Testis (tissue), 2 donors: ENCODE measurements at regions not wholly inside any gene's neighbourhood (a gene's known extent, or its start where the extent isn't known, plus 50 kb on each side); places are given as distances from the start of the nearest gene placed in this dataset.

Experiments
- DNase-seq: peaks from one replicate; pipeline ENCODE4 v3.0.0-alpha.2; 2019
- H3K27ac ChIP-seq, 2 donors: fragments of 200-600 bp; sonication (generic); one replicate each; pipeline ENCODE4 v1.5.1; 2019
- H3K27me3 ChIP-seq: fragments of 200-600 bp; sonication (generic); one replicate; pipeline ENCODE4 v1.5.1; 2019
- H3K36me3 ChIP-seq: fragments of 200-600 bp; sonication (generic); one replicate; pipeline ENCODE4 v1.5.1; 2017; ENCODE audit warnings: low read depth; ENCODE audit errors: missing control alignments
- H3K4me1 ChIP-seq: fragments of 200-600 bp; sonication (generic); one replicate; pipeline ENCODE4 v1.5.1; 2019
- H3K4me3 ChIP-seq, 2 donors: fragments of 200-600 bp; sonication (generic); one replicate each; pipeline ENCODE4 v1.5.1; 2017 to 2019
- H3K9me3 ChIP-seq: fragments of 200-600 bp; sonication (generic); one replicate; pipeline ENCODE4 v1.5.1; 2017
- CTCF ChIP-seq, 3 experiments: fragments of 450-650 bp in 2 of 3; fragments of 200-600 bp in 1 of 3; sonication (generic) in 1 of 3; IDR thresholded peaks; one replicate each; pipeline ENCODE4 v1.5.1; 2016 to 2019; ENCODE audit warnings: antibody characterized with exemption in 3 of 3, mild to moderate bottlenecking in 2 of 3, moderate library complexity in 1 of 3
- POLR2A ChIP-seq: fragments of 450-650 bp; IDR thresholded peaks from one replicate; pipeline ENCODE4 v1.6.1; 2017; ENCODE audit warnings: antibody characterized with exemption, mild to moderate bottlenecking, moderate library complexity
- WGBS, 2 donors: methylation state at CpG; one replicate each; pipeline ENCODE4 v1.1.5; 2018; 5-methylcytosine and 5-hydroxymethylcytosine counted together
- intact Hi-C: fragments of 100-400 bp; cut with DNase I; formaldehyde crosslinking; loops from one replicate; pipeline ENCODE4 v1.15.1; 2023; ENCODE audit warnings: low total_unique reads

- intact Hi-C loops = no loop called here
Measured at GRCh38 chr20:48406498-48406897, 421.3 kb downstream of the PREX1 start.

GRCh38 chr20:48405909-48406308 is 421.9 kb downstream of the PREX1 start:
- no peak for TF ChIP-seq POLR2A
- TF ChIP-seq CTCF (IDR thresholded peaks at IDR 0.05) = no peak
- DNase-seq = no peak
- H3K4me3 ChIP-seq = no peak overlapping the region
- no peaks in the 10 kb centered on the region for H3K4me1 ChIP-seq
- no peaks in the 10 kb centered on the region for H3K36me3 ChIP-seq
- no peaks in the 10 kb centered on the region for H3K27me3 ChIP-seq
- no peak overlapping the region for H3K27ac ChIP-seq
- intact Hi-C loops = no loop called here
- WGBS, 2 donors = 75 to 77% methylated on average over 6 to 13 of the region's 13 CpGs
- H3K9me3 ChIP-seq = no peaks in the 10 kb centered on the region

More at GRCh38 chr20:48406498-48406897, 421.3 kb downstream of the PREX1 start:
- Histone ChIP-seq H3K9me3 (no peaks in the 10 kb centered on the region), H3K27ac (no peak overlapping the region), H3K4me1 (no peaks in the 10 kb centered on the region), H3K36me3 (no peaks in the 10 kb centered on the region), H3K27me3 (no peaks in the 10 kb centered on the region), H3K4me3 (no peak overlapping the region)
- no peak for DNase-seq
- TF ChIP-seq CTCF (IDR thresholded peaks at IDR 0.05) (no peak), POLR2A (no peak)
- WGBS, 2 donors = 86 to 88% methylated on average over 4 of the region's 4 CpGs

GRCh38 chr20:48404598-48404997 is 423.2 kb downstream of the PREX1 start:
- H3K27ac ChIP-seq = no peak overlapping the region
- H3K9me3 ChIP-seq = no peaks in the 10 kb centered on the region
- no peak for DNase-seq
- 81 to 93% methylated on average over 5 of the region's 5 CpGs for WGBS, 2 donors
- intact Hi-C loops = no loop called here
- H3K27me3 ChIP-seq = no peaks in the 10 kb centered on the region
- TF ChIP-seq CTCF (IDR thresholded peaks at IDR 0.05) (peak in 1 of 3 experiments; percentile 27), POLR2A (no peak)
- H3K4me1 ChIP-seq = no peaks in the 10 kb centered on the region
- H3K4me3 ChIP-seq = no peak overlapping the region
- no peaks in the 10 kb centered on the region for H3K36me3 ChIP-seq

- H3K27me3 ChIP-seq = no peaks in the 10 kb centered on the region
- no peaks in the 10 kb centered on the region for H3K9me3 ChIP-seq
- H3K4me3 ChIP-seq = no peak overlapping the region
- WGBS, 2 donors = 67 to 91% methylated on average over 6 to 7 of the region's 7 CpGs
- no peak overlapping the region for H3K27ac ChIP-seq
- H3K4me1 ChIP-seq = no peaks in the 10 kb centered on the region
- no peak for DNase-seq
- H3K36me3 ChIP-seq = no peaks in the 10 kb centered on the region
- intact Hi-C loops = no loop called here
- TF ChIP-seq CTCF (IDR thresholded peaks at IDR 0.05) (no peak), POLR2A (no peak)
Measured at GRCh38 chr20:48403167-48403761, 424.5 kb downstream of the PREX1 start.

GRCh38 chr20:48401359-48401758 is 426.4 kb downstream of the PREX1 start:
- Histone ChIP-seq H3K4me1 (peaks cover 7% of the 10 kb centered on the region), H3K4me3 (no peak overlapping the region), H3K27ac (no peak overlapping the region), H3K9me3 (no peaks in the 10 kb centered on the region), H3K27me3 (no peaks in the 10 kb centered on the region), H3K36me3 (no peaks in the 10 kb centered on the region)
- intact Hi-C loops = no loop called here
- TF ChIP-seq CTCF (IDR thresholded peaks at IDR 0.05) = no peak
- TF ChIP-seq POLR2A = no peak
- WGBS, 2 donors = 78 to 86% methylated on average over 6 of the region's 6 CpGs
- DNase-seq = no peak
